HG03108 (cell line): ENCODE measurements at regions not wholly inside any gene's neighbourhood (a gene's known extent, or its start where the extent isn't known, plus 50 kb on each side); places are given as distances from the start of the nearest gene placed in this dataset.

Experiments used
- ATAC-seq: cut with Tn5 transposase; IDR thresholded peaks from one replicate; pipeline ENCODE4 v1.9.1; 2021; ENCODE audit warnings: moderate library complexity; ENCODE audit not compliant: unreplicated experiment

DNA sequence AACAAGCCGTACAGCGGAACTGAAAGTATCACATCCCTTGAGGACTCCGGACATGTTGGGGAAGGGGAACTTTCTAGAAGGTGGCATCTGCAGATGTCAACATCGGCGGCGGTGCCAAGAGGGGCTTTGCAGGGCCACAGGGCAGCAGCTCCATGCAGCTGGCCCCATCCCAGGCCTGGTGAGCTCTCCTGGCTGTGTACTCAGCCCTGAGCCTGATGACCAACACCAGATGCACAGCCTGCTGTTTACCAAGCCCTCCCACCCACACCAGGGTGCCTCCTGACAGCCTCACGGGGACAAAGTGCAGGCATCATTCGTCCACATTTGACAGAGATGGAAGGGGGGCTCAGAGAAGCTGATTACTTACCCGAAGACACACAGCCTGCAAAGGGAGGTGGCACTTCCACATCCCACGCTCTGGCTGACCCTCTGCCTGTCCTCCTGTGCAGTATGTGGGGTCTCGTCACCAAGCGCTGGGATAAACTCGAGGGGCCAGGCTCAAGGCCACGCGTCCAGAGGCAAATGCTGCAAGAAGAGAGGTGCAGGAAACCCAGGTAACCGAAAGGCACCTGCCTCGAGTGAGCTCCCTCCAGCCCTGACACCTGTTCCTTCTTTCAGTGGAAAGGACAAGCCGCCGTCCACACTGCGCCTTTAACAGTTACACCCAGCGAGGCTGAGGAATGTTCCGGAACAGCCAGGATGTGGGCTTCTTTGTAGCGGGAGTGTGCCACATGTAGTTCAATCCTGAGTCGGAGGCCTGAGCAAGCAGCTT lies 69.0 kb upstream of the ASAP2 start:
- ATAC-seq: no peak

DNA sequence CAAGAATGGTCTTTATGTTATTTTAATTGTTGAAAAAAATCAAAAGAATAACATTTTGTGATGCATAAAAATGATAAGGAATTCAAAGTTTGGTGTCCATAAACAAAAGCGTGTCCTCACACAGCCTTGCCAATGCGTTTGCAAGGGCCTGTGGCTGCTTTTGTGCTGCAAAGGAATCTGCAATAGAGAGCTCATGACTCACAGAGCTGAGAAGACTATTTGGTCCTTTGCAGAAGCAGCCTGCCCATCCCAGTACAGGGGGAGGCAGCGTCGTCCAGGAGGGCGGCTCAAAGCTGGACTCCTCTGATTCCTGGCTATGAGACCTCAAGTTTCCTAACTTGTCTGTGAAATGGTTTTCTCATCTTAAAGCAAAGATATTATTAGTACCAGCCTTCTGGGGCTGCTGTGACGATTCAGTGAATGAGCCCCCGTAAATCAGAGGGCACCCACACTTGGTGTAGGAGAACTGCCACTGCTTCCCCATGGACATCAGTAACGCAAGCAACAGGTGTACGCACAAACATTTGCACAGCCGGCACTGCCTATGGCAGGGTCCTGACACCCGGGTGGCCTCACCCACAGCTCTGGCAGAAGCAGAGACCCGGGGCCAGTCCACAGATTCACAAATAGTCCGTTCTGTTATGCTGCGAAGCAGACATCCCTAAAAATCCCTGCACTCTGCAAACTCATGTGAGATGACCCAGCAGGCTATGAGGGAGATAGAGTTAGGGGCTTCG lies 70.6 kb upstream of the ASAP2 start:
- no peak for ATAC-seq

- ATAC-seq: no peak
These were observed 79.3 kb upstream of the ASAP2 start for GRCh38 chr2:9127316-9127715.

DNA sequence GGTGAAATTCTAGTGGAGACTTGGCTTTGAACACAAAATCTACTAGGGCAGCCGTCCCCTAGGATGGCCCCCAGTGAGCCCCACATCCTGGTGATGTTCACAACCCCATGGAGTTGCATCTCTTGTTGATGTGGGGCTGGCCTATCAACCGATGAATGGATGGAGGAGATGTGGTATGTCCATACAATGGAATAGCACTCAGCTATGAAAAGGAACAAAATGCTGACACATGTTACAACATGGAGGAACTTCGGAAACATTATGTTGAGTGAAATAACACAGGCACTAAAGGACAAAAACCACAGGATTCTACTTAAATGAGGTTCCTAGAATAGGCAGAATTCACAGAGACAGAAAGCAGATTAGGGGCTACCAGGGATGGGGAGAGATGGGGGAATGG lies 80.1 kb upstream of the ASAP2 start:
- ATAC-seq: no peak

GRCh38 chr2:9124231-9124741 lies 82.3 kb upstream of the ASAP2 start:
- ATAC-seq: no peak

GRCh38 chr2:9123069-9123468 lies 83.5 kb upstream of the ASAP2 start:
- no peak for ATAC-seq

- no peak for ATAC-seq
These were observed 84.2 kb upstream of the ASAP2 start for GRCh38 chr2:9122367-9122766.

DNA sequence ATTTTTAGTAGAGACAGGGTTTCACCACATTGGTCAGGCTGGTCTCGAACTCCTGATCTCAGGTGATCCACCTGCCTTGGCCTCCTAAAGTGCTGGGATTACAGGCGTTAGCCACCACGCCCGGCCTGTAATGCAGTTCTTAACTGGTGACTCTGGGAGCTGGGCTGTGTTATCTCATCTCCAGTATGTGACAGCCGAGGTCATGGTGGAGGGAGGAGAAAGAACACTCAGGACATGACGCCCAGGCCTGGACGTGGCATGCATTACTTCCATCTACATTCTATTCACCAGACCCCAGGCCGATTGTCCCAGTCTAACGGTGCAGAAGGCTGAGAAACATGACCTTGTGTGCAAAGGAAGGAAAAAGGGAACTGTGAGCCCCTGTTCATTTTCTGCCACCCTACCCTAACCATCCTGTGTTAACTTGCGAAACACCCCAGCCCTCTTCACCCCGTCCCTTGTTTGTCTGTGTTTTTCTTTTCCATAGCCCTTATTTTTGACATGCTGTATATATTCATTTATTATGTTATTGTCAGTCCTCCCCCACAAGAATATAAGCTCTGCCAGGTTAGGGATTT lies 88.1 kb upstream of the ASAP2 start:
- ATAC-seq: no peak

DNA sequence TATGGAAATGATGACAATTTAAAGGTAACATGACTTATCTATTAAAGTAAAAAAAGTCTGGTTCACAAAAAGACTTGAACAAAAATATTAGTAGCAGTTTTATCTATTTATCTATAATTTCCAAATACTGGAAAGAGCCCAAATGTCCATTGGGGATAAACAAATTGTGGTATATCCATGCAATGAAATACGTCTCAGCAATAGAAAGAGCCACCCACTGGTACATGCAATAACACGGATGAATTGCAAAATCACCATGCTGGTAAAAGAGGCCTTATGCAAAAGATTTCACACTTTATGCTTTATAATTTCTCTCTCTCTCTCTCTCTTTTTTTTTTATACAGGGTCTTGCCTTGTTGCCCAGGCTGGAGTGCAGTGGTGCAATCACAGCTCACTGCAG lies 91.4 kb upstream of the ASAP2 start:
- ATAC-seq: no peak

- ATAC-seq: no peak
These were observed 92.2 kb upstream of the ASAP2 start for GRCh38 chr2:9114458-9114857.

DNA sequence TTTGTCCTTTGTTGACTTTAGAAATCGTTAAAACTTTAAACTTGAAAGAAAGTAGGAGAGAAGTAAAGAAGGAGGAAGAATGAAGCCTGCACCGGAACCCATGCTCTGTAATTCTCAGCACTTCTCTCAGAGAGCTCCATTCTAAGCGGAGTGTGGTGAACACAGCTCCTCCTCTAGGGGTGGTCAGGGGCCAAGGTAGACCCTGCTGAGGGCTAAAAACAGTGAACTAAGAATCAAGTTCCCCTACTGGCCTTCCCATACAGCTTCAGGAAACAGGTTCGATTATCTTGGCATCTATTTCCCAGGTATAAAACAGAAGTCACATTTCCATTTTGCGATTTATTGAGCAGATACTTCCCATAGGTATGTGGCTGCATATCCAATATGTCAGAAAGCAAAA lies 92.7 kb upstream of the ASAP2 start:
- no peak for ATAC-seq

GRCh38 chr2:9113262-9113661 lies 93.3 kb upstream of the ASAP2 start:
- ATAC-seq: no peak

- no peak for ATAC-seq
These were observed 94.4 kb upstream of the ASAP2 start for GRCh38 chr2:9112079-9112721.

GRCh38 chr2:9110893-9111569 lies 95.6 kb upstream of the ASAP2 start:
- no peak for ATAC-seq

DNA sequence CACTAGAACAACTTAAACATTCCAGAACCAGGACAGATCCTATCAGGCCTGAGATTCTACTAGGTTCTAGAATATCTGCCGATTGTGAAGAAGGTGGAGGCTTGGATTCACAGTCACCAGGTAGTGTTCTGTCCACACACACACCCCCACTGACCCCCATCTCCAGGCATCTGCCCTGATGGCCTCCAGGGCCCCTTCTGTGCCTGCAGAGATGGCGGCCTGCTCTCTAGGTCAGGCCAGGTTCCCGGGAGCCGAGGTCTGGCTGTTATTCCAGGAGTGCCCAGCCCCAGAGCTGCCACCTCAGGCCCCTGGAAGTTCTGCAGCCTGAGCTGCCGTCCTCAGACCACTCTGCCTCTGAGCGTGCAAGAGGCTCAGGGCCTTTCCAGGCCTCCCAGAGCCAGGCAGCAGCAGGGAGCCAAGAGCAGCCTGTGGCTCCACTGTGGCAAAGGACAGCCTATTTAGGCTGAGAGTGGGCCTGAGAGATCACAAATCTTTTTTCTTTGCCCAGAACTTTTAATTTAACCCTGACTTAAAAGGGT lies 96.2 kb upstream of the ASAP2 start:
- no peak for ATAC-seq

DNA sequence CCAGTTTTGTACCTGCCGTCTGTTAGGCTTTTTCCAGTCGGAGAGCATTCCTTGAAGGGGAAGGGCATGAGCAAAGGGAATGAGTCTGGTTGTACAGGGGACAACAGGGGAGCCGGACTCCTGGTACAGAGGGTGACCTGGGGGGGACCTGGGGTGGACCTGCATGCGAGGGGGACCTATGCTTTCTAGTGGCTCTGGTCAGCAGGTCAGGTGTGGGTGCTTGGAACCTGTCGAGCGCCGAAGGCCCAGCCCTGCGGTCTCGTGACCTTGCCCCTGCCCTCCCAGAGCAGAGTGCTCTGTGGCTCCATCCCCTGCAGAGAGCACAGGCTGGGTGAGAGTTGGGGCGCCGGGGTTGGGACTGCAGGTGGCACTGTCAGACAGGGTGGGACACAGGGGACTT lies 96.7 kb upstream of the ASAP2 start:
- ATAC-seq: no peak

- no peak for ATAC-seq
These were observed 98.2 kb upstream of the ASAP2 start for GRCh38 chr2:9108210-9108967.

GRCh38 chr2:9107168-9108025 lies 99.2 kb upstream of the ASAP2 start:
- ATAC-seq: no peak
